ENCODE measurements at regions not wholly inside any gene's neighbourhood (a gene's known extent, or its start where the extent isn't known, plus 50 kb on each side); places are given as distances from the start of the nearest gene placed in this dataset.
"Not testable (repeated sequence)": the region's sequence is repeated elsewhere in the genome, so short reads cannot be mapped to it uniquely, and the experiment has no call there.

DNA sequence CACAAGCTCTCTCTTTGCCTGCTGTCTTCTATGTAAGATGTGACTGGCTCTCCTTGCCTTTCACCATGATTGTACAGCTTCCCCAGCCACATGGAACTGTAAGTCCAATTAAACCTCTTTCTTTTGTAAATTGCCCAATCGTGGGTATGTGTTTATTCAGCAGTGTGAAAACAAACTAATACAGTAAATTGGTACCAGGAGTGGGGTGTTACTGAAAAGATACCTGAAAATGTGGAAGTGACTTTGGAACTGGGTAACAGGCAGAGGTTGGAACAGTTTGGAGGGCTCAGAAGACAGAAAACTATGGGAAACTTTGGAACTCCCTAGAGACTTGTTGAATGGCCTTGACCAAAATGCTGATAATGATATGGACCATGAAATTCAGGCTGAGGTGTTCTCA, 214.3 kb upstream of the FSCB start:
- H3K27ac ChIP-seq (ENCODE audit: low read depth, low read length, severe bottlenecking); H3K4me3 ChIP-seq (ENCODE audit: extremely low read depth, insufficient read depth, low read length, poor library complexity, severe bottlenecking); H3K4me1 ChIP-seq (ENCODE audit: control insufficient read depth, insufficient read depth, low read length, poor library complexity, severe bottlenecking); H3K36me3 ChIP-seq (ENCODE audit: control insufficient read depth, insufficient read depth, low read length); H3K9me3 ChIP-seq (ENCODE audit: control insufficient read depth, low read length): not testable (repeated sequence)
- 83% methylated on average over 1 of the region's 1 CpG; no CpG with 5 or more reads in 1 of the 2 experiments for WGBS, 2 experiments (ENCODE audit: insufficient coverage in 2 of 2)

DNA sequence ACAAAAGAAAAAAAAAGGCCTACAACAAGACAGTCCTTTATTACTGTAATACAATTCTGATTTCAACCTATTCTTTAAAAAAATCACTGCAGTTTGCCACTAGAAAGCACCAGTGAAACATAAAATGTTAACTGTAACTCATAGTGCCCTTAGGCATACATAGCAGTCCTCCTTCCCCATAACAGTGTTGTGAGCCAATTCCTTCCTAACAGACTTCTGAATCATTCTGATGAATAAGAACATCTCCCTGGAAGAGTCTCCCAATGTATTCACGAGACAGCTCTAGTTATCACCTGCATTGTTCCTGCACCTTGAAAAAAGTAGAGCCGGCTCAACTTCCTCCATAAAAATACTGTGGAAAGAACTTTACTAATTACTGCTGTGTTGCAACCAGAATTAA, 213.6 kb upstream of the FSCB start:
- WGBS, 2 experiments (ENCODE audit: insufficient coverage in 2 of 2), result 100% methylated on average over 1 of the region's 2 CpGs; no CpG with 5 or more reads in 1 of the 2 experiments
- H3K36me3 ChIP-seq (ENCODE audit: control insufficient read depth, insufficient read depth, low read length), result no peaks in the 10 kb centered on the region
- peaks cover 8% of the 10 kb centered on the region for H3K9me3 ChIP-seq (ENCODE audit: control insufficient read depth, low read length)
- H3K27ac ChIP-seq (ENCODE audit: low read depth, low read length, severe bottlenecking), result no peak overlapping the region
- H3K4me3 ChIP-seq (ENCODE audit: extremely low read depth, insufficient read depth, low read length, poor library complexity, severe bottlenecking), result no peak overlapping the region
- H3K4me1 ChIP-seq (ENCODE audit: control insufficient read depth, insufficient read depth, low read length, poor library complexity, severe bottlenecking), result no peaks in the 10 kb centered on the region

DNA sequence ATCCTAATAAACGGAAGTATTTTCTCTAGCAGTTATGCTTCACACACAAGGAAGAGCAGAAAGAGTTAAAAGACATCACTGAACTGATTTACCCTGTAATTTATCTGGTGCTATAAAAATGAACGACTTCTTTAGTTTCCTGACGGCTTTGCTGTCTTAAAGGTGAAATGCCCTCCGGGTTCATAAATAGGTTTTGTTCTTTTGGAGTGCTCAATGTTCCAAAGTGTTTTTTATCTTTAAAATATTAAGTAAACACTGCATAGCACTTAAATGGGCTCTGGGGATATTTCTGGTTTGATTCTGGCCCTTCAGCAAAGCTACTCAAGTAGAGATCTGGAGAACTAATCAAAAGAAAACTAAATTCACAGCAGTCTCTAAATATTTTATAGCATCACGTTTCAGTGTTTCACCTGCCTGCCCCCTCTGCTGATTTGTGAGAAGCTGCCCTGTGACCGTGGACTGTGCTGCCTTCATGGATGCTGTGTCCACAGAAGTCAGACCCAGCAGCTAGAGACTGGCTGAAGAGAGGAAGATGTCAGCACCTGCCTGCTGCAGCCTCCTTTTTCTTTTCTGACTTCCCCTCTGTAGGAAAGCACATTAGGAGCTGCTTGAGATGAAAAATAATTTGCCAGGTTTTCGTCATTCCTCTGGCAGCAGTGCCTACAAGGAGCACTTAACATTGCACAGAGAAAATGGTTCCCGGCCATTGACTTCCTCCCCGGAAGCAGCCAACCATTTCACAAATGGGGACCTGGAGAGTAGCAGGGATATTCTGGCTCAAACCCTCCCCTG, 205.1 kb upstream of the FSCB start:
- no peaks in the 10 kb centered on the region for H3K36me3 ChIP-seq (ENCODE audit: control insufficient read depth, insufficient read depth, low read length)
- H3K4me1 ChIP-seq (ENCODE audit: control insufficient read depth, insufficient read depth, low read length, poor library complexity, severe bottlenecking), result no peaks in the 10 kb centered on the region
- H3K9me3 ChIP-seq (ENCODE audit: control insufficient read depth, low read length), result no peaks in the 10 kb centered on the region
- H3K4me3 ChIP-seq (ENCODE audit: extremely low read depth, insufficient read depth, low read length, poor library complexity, severe bottlenecking), result no peak overlapping the region
- H3K27ac ChIP-seq (ENCODE audit: low read depth, low read length, severe bottlenecking), result no peak overlapping the region
- WGBS, 2 experiments (ENCODE audit: insufficient coverage in 2 of 2), result 80 to 84% methylated on average over 2 to 5 of the region's 9 CpGs

DNA sequence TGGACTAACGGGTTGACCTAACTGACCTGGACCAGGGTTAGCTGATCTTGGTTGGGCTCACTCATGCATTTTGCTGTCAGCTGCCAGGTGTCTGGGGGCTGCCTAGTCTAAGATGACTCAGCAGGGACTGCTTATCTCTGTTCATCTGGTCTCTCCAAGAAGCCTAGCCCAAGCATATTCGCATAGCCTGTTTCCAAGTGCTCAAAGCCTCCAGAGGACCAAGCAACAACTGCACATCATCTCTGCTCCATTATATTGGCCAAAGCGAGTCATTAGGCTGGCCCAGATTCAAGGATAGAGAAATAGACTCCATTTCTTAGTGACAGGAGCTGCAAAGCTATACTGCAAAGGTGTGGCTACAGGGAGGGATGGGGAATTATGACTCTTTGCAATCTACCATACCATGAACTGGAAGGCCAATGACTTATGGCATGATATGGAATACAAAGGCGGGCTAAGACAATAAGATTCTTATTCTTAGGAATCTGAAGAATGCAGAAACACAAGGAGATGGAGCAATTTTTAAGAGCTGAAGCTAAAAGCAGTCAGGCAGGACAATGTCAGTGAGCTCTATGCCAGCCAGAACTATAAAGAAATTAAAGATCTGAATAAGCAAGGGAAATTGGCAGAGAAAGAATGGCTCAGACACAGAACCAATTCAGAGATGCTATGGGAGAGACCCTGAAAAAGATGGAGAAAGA, 194.6 kb upstream of the FSCB start:
- Histone ChIP-seq H3K36me3 (ENCODE audit: control insufficient read depth, insufficient read depth, low read length) (no peaks in the 10 kb centered on the region), H3K27ac (ENCODE audit: low read depth, low read length, severe bottlenecking) (no peak overlapping the region), H3K4me1 (ENCODE audit: control insufficient read depth, insufficient read depth, low read length, poor library complexity, severe bottlenecking) (peaks cover 2% of the 10 kb centered on the region), H3K4me3 (ENCODE audit: extremely low read depth, insufficient read depth, low read length, poor library complexity, severe bottlenecking) (no peak overlapping the region), H3K9me3 (ENCODE audit: control insufficient read depth, low read length) (no peaks in the 10 kb centered on the region)
- WGBS, 2 experiments (ENCODE audit: insufficient coverage in 2 of 2), result 72 to 81% methylated on average over 3 of the region's 4 CpGs

DNA sequence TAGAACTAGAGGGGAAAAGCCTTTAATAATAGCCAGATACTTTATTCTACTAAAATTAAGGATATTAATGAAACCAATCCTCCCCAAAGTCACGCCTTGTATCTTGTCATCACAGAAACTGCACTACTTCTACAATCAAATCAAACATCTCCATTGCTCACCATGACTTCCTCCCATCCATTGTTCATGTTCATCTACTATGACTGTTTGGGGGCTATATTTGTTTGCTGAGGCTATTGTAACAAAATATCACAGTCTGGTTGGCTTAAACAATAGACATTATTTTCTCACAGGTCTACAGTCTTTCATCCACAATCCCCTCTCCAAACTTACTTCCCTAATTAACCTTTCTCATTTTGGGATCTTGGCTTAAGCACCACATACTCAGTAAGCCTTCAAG, 193.6 kb upstream of the FSCB start:
- no peaks in the 10 kb centered on the region for H3K36me3 ChIP-seq (ENCODE audit: control insufficient read depth, insufficient read depth, low read length)
- H3K4me1 ChIP-seq (ENCODE audit: control insufficient read depth, insufficient read depth, low read length, poor library complexity, severe bottlenecking), result peaks cover 2% of the 10 kb centered on the region
- no peak overlapping the region for H3K4me3 ChIP-seq (ENCODE audit: extremely low read depth, insufficient read depth, low read length, poor library complexity, severe bottlenecking)
- 100% methylated on average over 1 of the region's 1 CpG; no CpG with 5 or more reads in 1 of the 2 experiments for WGBS, 2 experiments (ENCODE audit: insufficient coverage in 2 of 2)
- H3K9me3 ChIP-seq (ENCODE audit: control insufficient read depth, low read length), result no peaks in the 10 kb centered on the region
- H3K27ac ChIP-seq (ENCODE audit: low read depth, low read length, severe bottlenecking), result peak overlapping the region; percentile 47

DNA sequence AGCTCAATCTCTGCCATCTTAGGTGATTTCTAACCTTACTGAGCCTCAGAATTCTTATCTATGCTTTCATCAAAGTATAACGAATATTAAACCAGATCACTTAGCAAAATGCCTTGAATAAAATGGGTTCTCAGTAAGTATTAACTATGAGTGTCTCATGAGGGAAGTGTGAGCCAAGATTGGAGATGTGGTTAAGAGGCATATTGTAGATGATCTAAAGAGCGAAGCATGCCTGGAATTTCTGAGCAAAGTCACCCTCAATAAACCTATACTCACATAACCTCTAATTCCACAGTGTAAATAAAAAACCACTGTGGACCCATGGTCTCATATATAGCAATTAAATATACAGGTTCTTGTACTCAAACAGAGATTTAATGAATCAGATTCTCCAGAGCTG, 193.1 kb upstream of the FSCB start:
- no peaks in the 10 kb centered on the region for H3K36me3 ChIP-seq (ENCODE audit: control insufficient read depth, insufficient read depth, low read length)
- peaks cover 2% of the 10 kb centered on the region for H3K4me1 ChIP-seq (ENCODE audit: control insufficient read depth, insufficient read depth, low read length, poor library complexity, severe bottlenecking)
- peak overlapping the region; percentile 47 for H3K27ac ChIP-seq (ENCODE audit: low read depth, low read length, severe bottlenecking)
- no peaks in the 10 kb centered on the region for H3K9me3 ChIP-seq (ENCODE audit: control insufficient read depth, low read length)
- H3K4me3 ChIP-seq (ENCODE audit: extremely low read depth, insufficient read depth, low read length, poor library complexity, severe bottlenecking), result no peak overlapping the region
- no CpG with 5 or more reads among the region's 2 CpGs for WGBS, 2 experiments (ENCODE audit: insufficient coverage in 2 of 2)

DNA sequence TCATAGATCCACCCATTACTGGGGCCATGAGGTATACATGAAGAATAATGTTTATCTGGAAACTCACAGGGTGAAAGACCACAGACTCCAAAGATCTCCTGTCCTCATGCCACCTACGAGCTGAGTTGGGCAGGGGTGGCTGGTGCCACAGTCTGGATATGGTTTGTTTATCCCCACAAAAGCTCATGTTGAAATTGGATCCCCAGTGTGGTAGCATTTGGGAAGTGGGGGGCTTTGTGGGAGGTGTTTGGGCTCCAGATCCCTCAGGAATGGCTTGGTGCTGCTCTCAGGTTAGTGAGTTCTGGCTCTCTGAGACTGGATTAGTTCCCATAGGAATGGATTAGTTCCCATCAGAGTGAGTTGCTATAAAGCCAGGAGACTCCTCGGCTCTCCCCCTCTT, 192.3 kb upstream of the FSCB start:
- Histone ChIP-seq H3K36me3 (ENCODE audit: control insufficient read depth, insufficient read depth, low read length) (no peaks in the 10 kb centered on the region), H3K27ac (ENCODE audit: low read depth, low read length, severe bottlenecking) (no peak overlapping the region), H3K4me1 (ENCODE audit: control insufficient read depth, insufficient read depth, low read length, poor library complexity, severe bottlenecking) (peaks cover 2% of the 10 kb centered on the region), H3K4me3 (ENCODE audit: extremely low read depth, insufficient read depth, low read length, poor library complexity, severe bottlenecking) (no peak overlapping the region), H3K9me3 (ENCODE audit: control insufficient read depth, low read length) (no peaks in the 10 kb centered on the region)
- WGBS, 2 experiments (ENCODE audit: insufficient coverage in 2 of 2), result 0 to 80% methylated on average over 1 of the region's 2 CpGs

DNA sequence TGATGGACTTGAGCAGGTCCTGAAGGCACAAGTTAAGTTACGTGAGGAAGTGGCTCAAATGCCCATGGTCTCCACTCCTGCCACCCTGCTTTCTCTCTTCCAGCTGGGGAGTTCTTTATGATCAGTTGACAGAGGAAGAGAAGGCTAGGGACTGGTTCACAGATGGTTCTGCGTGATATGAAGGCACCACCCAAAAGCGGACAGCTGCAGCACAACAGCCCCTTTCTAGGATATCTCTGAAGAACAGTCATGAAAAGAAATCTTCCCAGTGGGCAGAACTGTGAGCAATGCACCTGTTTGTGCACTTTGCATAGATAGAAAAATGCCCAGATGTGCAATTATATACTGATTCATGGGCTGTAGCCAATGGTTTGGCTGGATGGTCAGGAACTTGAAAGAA, 162.4 kb upstream of the FSCB start:
- no peak overlapping the region for H3K4me3 ChIP-seq (ENCODE audit: extremely low read depth, insufficient read depth, low read length, poor library complexity, severe bottlenecking)
- H3K36me3 ChIP-seq (ENCODE audit: control insufficient read depth, insufficient read depth, low read length), result no peaks in the 10 kb centered on the region
- no peak overlapping the region for H3K27ac ChIP-seq (ENCODE audit: low read depth, low read length, severe bottlenecking)
- H3K4me1 ChIP-seq (ENCODE audit: control insufficient read depth, insufficient read depth, low read length, poor library complexity, severe bottlenecking), result no peaks in the 10 kb centered on the region
- H3K9me3 ChIP-seq (ENCODE audit: control insufficient read depth, low read length), result no peaks in the 10 kb centered on the region
- WGBS, 2 experiments (ENCODE audit: insufficient coverage in 2 of 2), result 93% methylated on average over 3 of the region's 3 CpGs; no CpG with 5 or more reads in 1 of the 2 experiments

DNA sequence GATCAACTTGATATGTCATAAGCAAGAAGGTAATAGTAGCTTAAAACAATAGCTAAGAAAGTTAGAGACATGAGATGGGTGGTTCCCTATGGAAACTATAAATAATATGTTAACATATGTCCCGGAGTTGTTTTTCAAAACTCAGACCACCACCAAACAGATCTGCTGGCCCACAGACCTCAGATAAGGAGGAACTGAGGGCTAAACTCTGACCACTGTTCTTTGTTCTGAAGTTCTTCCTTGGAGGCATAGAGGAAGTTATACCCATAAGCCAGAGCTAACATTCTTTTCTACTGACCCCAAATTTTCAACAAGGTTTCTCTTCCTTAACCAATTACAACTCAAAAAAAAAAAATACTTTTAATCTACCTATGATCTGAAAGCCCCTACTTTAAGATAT, 156.1 kb upstream of the FSCB start:
- H3K27ac ChIP-seq (ENCODE audit: low read depth, low read length, severe bottlenecking), result no peak overlapping the region
- no peaks in the 10 kb centered on the region for H3K9me3 ChIP-seq (ENCODE audit: control insufficient read depth, low read length)
- no peaks in the 10 kb centered on the region for H3K4me1 ChIP-seq (ENCODE audit: control insufficient read depth, insufficient read depth, low read length, poor library complexity, severe bottlenecking)
- no CpG with 5 or more reads among the region's 1 CpG for WGBS, 2 experiments (ENCODE audit: insufficient coverage in 2 of 2)
- no peak overlapping the region for H3K4me3 ChIP-seq (ENCODE audit: extremely low read depth, insufficient read depth, low read length, poor library complexity, severe bottlenecking)
- H3K36me3 ChIP-seq (ENCODE audit: control insufficient read depth, insufficient read depth, low read length), result no peaks in the 10 kb centered on the region

DNA sequence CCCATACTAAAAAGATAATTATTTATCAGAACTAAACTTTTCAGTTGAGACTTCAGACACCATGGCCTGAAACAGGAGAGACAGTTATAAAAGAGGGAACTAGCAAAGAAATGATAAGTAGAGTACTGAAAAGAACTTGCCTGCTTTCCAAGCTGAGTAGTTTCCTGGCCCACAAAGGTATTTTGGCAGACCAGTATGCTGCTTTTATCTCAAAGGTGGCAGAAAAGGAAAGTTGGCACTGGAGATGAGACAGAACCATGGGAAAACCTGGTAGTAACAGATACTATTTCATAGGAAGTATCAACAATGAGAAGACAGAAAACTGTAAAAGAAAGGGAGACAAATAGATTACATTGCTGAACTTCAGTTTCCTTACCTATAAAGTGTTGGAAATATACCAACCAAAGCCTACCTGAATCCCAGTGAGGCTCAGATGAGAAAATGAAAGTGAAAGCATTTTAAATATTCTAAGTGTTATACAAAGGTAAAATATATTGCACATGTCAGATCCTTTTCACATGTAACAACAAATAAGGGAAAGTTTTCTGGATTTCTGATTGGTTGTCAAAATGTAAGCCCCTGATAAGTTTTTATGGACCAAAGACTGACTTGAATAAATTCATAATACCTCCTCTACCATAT, 155.3 kb upstream of the FSCB start:
- Histone ChIP-seq H3K4me1 (ENCODE audit: control insufficient read depth, insufficient read depth, low read length, poor library complexity, severe bottlenecking) (no peaks in the 10 kb centered on the region), H3K36me3 (ENCODE audit: control insufficient read depth, insufficient read depth, low read length) (no peaks in the 10 kb centered on the region), H3K27ac (ENCODE audit: low read depth, low read length, severe bottlenecking) (no peak overlapping the region), H3K4me3 (ENCODE audit: extremely low read depth, insufficient read depth, low read length, poor library complexity, severe bottlenecking) (no peak overlapping the region), H3K9me3 (ENCODE audit: control insufficient read depth, low read length) (no peaks in the 10 kb centered on the region)

DNA sequence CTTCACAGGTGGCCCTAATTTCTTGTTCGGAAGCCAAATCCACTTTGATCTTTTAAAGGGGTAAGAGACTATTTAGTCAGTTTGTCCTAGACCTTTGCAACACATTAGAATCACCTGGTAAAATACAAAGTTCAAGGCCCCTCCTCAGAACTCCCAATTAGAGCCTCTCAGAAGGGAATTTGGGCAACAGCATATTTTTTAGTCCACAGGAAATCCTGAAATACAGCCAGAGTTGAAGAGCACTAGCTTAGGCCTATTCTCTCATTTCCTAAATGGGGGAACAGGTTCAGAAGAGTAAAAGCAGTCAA, 151.3 kb upstream of the FSCB start:
- H3K36me3 ChIP-seq (ENCODE audit: control insufficient read depth, insufficient read depth, low read length), result no peaks in the 10 kb centered on the region
- no peak overlapping the region for H3K4me3 ChIP-seq (ENCODE audit: extremely low read depth, insufficient read depth, low read length, poor library complexity, severe bottlenecking)
- no peaks in the 10 kb centered on the region for H3K4me1 ChIP-seq (ENCODE audit: control insufficient read depth, insufficient read depth, low read length, poor library complexity, severe bottlenecking)
- H3K27ac ChIP-seq (ENCODE audit: low read depth, low read length, severe bottlenecking), result no peak overlapping the region
- WGBS, 2 experiments (ENCODE audit: insufficient coverage in 2 of 2), result 20% methylated on average over 1 of the region's 1 CpG; no CpG with 5 or more reads in 1 of the 2 experiments
- H3K9me3 ChIP-seq (ENCODE audit: control insufficient read depth, low read length), result no peaks in the 10 kb centered on the region

Data from mesodermal cell (in vitro differentiated cells).